GM13976 (cell line): ENCODE measurements at regions not wholly inside any gene's neighbourhood (a gene's known extent, or its start where the extent isn't known, plus 50 kb on each side); places are given as distances from the start of the nearest gene placed in this dataset.

Source experiments
- DNase-seq: peaks from one replicate; pipeline ENCODE4 v3.0.0; 2012; ENCODE audit warnings: low spot score
- CTCF ChIP-seq: IDR thresholded peaks from 2 replicates; pipeline ENCODE4 v1.5.1; 2012; ENCODE audit warnings: borderline replicate concordance, mild to moderate bottlenecking; ENCODE audit not compliant: insufficient read depth; ENCODE audit errors: extremely low read depth, missing control alignments, control extremely low read depth
- in situ Hi-C: fragments of 300-500 bp; cut with MboI; formaldehyde crosslinking; loops from one replicate; pipeline ENCODE4 v1.12.0; 2022; ENCODE audit warnings: low sequenced_read_pairs, mixed read lengths, inconsistent platforms; ENCODE audit not compliant: unreplicated experiment

- in situ Hi-C loops = no loop called here
- no peak for TF ChIP-seq CTCF
- DNase-seq = no peak
Observed at GRCh38 chr11:90363739-90364138, 140.9 kb upstream of the CHORDC1 start.

GRCh38 chr11:90355200-90355599 is 132.4 kb upstream of the CHORDC1 start:
- TF ChIP-seq CTCF = no peak
- DNase-seq = no peak
- in situ Hi-C loops = no loop called here

- DNase-seq = no peak
- TF ChIP-seq CTCF = no peak
- in situ Hi-C loops = no loop called here
Observed at GRCh38 chr11:90349731-90350130, 126.9 kb upstream of the CHORDC1 start.

GRCh38 chr11:90344546-90344945 is 121.7 kb upstream of the CHORDC1 start:
- in situ Hi-C loops = no loop called here
- no peak for DNase-seq
- TF ChIP-seq CTCF = no peak

- in situ Hi-C loops = no loop called here
- DNase-seq = no peak
- no peak for TF ChIP-seq CTCF
Observed at GRCh38 chr11:90343673-90344072, 120.8 kb upstream of the CHORDC1 start.

- no peak for TF ChIP-seq CTCF
- no peak for DNase-seq
- in situ Hi-C loops = no loop called here
Observed at GRCh38 chr11:90341986-90342385, 119.1 kb upstream of the CHORDC1 start.

- no peak for TF ChIP-seq CTCF
- in situ Hi-C loops = no loop called here
- DNase-seq = no peak
Observed at GRCh38 chr11:90332415-90332814, 109.6 kb upstream of the CHORDC1 start.
